HG03432 (cell line): ENCODE measurements at regions not wholly inside any gene's neighbourhood (a gene's known extent, or its start where the extent isn't known, plus 50 kb on each side); places are given as distances from the start of the nearest gene placed in this dataset.
A peak's percentile ranks its signal among the peaks of the same experiment; 100 is the strongest.
"Not testable (repeated sequence)": the region's sequence is repeated elsewhere in the genome, so short reads cannot be mapped to it uniquely, and the experiment has no call there.

Experiments used
- ATAC-seq: cut with Tn5 transposase; IDR thresholded peaks from one replicate; pipeline ENCODE4 v1.9.1; 2021; ENCODE audit warnings: mild to moderate bottlenecking, moderate library complexity; ENCODE audit not compliant: unreplicated experiment

GRCh38 chr2:126276268-126276667 lies 379.7 kb upstream of the GYPC start:
- ATAC-seq: not testable (repeated sequence)

DNA sequence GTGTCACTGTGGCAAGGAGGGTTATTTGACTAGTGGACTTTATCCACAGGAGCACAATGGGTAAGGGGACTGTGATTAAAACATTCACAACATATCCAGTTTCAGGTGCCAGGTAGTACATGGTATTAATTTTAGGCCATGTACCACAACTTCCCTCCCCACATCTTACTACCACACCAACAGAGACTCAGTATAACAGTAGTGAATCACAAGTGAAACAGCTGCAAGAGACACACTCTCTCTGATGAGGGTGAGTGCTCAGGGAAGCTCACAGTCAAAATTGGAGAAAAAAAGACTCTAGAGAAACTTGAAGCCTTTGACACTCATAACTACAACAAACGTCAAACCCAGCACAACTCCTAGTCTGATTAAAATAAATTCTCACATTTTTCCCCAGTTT lies 367.6 kb upstream of the GYPC start:
- no peak for ATAC-seq

DNA sequence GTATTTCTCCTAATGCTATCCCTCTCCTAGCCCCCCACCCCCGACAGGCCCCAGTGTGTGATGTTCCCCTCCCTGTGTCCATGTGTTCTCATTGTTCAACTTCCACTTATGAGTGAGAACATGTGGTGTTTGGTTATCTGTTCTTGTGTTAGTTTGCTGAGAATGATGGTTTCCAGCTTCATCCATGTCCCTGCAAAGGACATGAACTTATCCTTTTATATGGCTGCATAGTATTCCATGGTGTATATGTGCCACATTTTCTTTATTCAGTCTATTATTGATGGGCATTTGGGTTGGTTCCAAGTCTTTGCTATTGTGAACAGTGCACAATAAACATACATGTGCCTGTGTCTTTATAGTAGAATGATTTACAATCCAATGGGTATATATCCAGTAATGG lies 362.0 kb upstream of the GYPC start:
- not testable (repeated sequence) for ATAC-seq

DNA sequence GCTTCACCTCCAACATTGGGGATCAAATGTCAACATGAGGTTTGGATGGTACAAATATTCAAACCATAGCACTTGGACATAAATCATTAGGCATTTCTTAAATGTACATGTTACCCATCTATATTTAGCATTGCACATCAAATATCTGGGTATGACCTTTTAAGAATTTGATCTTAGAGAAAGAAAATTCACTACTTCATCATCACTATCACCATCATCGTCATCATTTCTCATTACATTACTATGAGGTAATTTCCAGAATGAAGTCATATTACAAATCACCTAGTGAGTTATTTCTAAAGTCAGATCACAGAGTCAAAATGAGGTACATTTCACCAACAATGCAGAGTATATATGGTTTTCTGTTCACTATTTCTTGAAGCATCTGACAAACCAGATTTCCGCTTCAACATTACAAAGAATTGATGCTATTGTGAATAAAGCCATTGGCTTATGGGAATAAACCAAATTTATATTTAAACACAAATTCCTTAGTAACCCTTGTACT lies 356.4 kb upstream of the GYPC start:
- ATAC-seq: no peak

- ATAC-seq: no peak
These were observed 355.6 kb upstream of the GYPC start for GRCh38 chr2:126300348-126300747.

GRCh38 chr2:126302043-126302442 lies 353.9 kb upstream of the GYPC start:
- no peak for ATAC-seq

DNA sequence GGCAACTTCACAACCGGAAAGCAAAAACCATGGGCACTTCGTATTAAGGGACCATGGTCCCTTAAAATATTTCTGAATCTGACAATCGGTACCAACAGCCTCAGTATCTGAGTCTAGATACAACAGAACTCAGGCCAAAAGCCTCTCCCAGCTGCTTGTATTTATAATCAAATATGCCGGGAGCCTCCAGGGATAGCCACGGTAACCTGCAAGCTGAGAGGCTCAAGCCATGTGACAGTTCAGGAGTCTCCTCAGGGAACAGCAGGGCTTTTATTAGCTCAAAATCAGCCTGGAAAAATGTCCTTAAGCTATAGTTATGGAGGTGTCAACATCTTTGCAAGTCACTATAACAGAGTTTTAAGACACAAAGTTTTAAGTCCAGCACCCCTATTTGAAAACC lies 352.8 kb upstream of the GYPC start:
- no peak for ATAC-seq

- no peak for ATAC-seq
These were observed 351.8 kb upstream of the GYPC start for GRCh38 chr2:126304154-126304553.

DNA sequence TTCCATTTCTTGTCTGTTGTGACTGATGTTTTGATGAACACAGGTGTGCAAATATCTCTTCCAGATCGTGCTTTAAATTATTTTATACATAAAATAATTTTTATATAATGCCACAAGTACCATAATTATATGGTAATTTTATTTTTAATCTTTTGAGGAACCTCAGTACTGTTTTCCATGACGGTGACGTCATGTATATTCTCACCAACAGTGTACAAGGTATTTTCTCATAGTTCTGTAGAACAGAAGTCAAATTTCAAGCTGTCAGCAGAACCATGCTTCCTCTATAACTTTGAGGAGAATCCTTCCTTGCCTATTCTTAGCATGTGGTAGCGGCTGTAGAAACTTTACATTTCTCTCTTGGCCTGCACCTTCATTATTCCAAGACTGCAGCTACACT lies 349.4 kb upstream of the GYPC start:
- no peak for ATAC-seq

GRCh38 chr2:126307740-126308139 lies 348.2 kb upstream of the GYPC start:
- no peak for ATAC-seq

DNA sequence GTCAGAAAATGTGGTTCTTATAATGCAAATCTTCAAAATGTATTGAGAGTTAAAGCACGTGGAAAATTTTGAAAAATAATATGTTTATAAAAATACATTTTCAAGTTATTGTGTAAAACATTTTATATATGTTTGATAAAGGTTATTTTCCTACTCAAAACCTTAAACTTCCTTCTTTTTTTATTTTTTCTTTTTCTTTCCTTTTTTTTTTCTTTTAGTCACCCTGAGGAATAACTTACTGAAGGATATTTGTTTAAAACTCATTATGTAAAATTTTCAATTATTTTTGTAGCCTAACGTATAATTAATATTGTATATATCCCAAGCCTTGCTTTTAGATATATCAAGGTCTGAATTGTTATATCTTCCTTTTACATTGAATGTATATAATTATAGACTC lies 346.8 kb upstream of the GYPC start:
- no peak for ATAC-seq

GRCh38 chr2:126312579-126312978 lies 343.4 kb upstream of the GYPC start:
- ATAC-seq: no peak

GRCh38 chr2:126315828-126316227 lies 340.1 kb upstream of the GYPC start:
- no peak for ATAC-seq

GRCh38 chr2:126317790-126318431 lies 338.0 kb upstream of the GYPC start:
- no peak for ATAC-seq

GRCh38 chr2:126322342-126322741 lies 333.6 kb upstream of the GYPC start:
- ATAC-seq: no peak

- ATAC-seq: no peak
These were observed 330.8 kb upstream of the GYPC start for GRCh38 chr2:126325202-126325601.

GRCh38 chr2:126329173-126329572 lies 326.8 kb upstream of the GYPC start:
- no peak for ATAC-seq

- no peak for ATAC-seq
These were observed 313.5 kb upstream of the GYPC start for GRCh38 chr2:126342457-126342856.

DNA sequence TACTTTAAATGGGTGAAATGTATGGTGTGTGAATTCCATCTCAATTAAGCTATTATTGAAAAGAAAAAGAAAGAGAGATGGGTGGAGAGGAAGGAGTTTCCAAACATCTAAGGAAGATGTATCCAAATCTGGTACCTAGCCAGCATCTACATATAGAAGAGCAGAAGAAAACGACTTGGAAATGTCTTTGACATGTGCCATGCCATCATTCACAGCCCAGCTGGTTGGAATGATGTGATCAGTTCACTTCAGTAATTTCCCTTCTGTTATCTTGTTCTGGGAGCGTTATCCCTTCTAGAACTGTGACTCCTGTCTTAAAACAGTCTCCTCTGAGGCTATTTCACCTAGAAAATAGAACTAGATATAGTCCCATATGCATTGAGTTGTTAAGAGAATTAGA lies 312.8 kb upstream of the GYPC start:
- ATAC-seq: no peak

- ATAC-seq: peak; percentile 77
These were observed 311.5 kb upstream of the GYPC start for GRCh38 chr2:126344493-126344892.

- no peak for ATAC-seq
These were observed 310.3 kb upstream of the GYPC start for GRCh38 chr2:126345691-126346090.

DNA sequence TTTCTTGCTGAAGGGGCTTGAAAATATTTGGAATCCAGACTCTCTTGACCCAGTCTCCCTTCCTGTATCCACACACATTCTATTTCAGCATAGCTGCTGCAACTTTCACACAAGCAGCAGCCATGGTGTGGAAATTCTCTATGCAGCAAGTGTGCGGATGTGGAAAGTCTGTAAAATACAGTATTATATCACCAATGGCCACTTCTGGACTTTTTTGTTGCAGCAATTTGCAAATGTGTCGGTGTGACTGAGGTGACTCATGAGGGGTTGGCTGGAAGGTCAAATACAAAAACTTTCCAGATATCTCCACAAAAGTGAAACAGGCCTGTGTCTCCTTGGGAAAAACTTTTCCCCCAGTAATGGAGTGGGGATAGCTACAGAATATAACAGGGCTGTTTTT lies 299.3 kb upstream of the GYPC start:
- ATAC-seq: no peak

- no peak for ATAC-seq
These were observed 297.8 kb upstream of the GYPC start for GRCh38 chr2:126358122-126358521.
